KOPT-K1 (cell line): ENCODE measurements at regions not wholly inside any gene's neighbourhood (a gene's known extent, or its start where the extent isn't known, plus 50 kb on each side); places are given as distances from the start of the nearest gene placed in this dataset.
"Not testable (repeated sequence)": the region's sequence is repeated elsewhere in the genome, so short reads cannot be mapped to it uniquely, and the experiment has no call there.

ENCODE experiments used
- H3K27ac ChIP-seq: fragments of 200-600 bp; sonication (generic); 2 replicates; pipeline ENCODE4 v1.5.1; 2016; ENCODE audit warnings: antibody characterized with exemption, mild to moderate bottlenecking, low read depth, low read length; ENCODE audit not compliant: poor library complexity, severe bottlenecking
- H3K36me3 ChIP-seq: fragments of 200-600 bp; sonication (generic); 2 replicates; pipeline ENCODE4 v1.5.1; 2017; ENCODE audit warnings: antibody characterized with exemption, mild to moderate bottlenecking, low read length, moderate library complexity; ENCODE audit not compliant: insufficient read depth
- H3K9me3 ChIP-seq: fragments of 200-600 bp; sonication (generic); 2 replicates; pipeline ENCODE4 v1.5.1; 2017; ENCODE audit warnings: antibody characterized with exemption, low read length, mild to moderate bottlenecking; ENCODE audit not compliant: insufficient read depth, poor library complexity, severe bottlenecking

DNA sequence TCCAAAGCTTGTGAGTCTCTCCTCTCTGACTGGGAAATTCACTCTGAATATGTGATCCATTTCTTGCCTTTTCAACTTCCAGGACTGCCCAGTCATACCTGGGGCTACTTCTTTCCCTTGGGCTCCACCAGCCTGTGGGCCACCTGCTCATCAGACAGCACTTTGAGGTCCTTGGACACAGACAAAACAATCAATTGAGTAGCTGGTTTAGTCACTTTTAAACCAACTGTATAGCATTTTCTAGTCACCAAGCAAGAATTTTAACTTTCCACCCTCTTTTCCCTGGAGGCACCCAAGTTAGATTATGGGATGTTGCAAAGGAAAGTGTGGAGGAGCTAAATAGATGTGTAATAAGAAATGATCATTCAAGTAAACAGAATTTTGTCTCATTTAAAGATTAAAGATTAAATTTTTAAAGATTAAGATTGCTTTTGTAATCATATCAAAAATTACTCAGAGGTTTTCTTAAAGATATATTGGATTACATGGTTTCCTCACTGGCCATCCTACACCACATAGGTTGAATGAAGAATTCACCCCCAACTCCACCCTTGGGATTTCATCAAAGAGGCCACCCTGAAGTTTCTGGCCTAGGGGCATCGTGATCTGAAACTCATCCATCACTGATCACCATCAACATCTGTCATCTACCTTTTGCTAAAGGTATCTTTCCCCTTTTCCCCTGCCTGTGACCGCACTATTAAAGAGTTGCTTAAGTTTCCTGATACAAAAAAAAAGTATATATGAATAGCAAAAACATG, 219.2 kb upstream of the NR5A2 start:
- Histone ChIP-seq H3K27ac (no peak overlapping the region), H3K9me3 (no peaks in the 10 kb centered on the region), H3K36me3 (no peaks in the 10 kb centered on the region)

DNA sequence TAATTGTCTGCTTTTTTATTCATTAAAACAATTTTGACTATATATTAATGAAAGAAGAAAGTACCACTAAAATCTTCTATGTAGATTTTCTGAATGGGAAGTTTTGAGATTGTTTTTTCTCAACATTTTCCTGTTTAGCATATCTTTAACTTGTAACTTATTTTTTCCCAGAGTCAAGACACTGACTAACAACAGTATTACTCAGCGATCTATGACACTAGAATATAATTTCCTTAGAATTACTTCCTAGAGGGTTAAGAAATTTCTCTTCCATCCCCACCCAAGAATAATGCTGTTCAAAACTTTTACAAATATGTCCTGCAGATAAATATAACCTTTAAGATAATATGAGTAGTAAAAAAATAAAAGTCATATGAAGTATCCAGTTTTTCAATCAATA, 218.2 kb upstream of the NR5A2 start:
- H3K36me3 ChIP-seq = no peaks in the 10 kb centered on the region
- no peaks in the 10 kb centered on the region for H3K9me3 ChIP-seq
- H3K27ac ChIP-seq = no peak overlapping the region

DNA sequence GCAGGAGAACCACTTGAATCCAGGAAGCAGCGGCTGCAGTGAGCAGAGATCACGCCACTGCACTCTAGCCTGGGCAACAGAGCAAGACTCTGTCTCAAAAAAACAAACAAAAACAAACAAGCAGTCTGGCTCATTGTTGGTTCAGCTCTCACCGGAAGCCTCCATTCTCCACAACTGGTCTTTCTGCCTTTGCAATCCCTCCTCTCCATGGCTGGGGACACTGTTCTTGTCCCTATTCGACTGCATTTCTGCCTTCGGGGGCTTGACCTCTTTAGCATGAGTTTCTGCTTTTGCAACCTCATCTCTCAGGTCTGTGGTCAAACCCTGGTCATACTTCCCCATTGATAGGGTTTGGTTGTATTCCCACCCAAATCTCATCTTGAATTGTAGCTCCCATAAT, 216.3 kb upstream of the NR5A2 start:
- no peaks in the 10 kb centered on the region for H3K9me3 ChIP-seq
- H3K36me3 ChIP-seq = no peaks in the 10 kb centered on the region
- no peak overlapping the region for H3K27ac ChIP-seq

DNA sequence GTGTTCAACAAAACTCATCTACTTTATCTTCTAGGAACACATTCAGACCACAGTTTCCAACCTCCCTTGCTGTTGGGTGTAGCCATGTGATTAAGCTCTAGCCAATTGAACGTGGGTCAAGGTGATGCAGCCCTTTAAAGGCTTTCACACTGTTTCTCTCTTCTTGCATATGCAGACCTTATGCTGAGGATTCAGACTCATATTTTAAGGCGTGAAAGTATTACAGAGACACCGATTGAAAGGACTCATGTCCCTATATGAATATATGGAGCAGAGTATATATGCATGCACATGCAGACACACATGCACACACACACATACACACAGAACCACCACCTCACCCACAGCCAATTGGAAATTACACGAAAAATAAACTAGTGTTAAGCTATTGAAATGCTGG, 214.3 kb upstream of the NR5A2 start:
- Histone ChIP-seq H3K27ac (no peak overlapping the region), H3K9me3 (no peaks in the 10 kb centered on the region), H3K36me3 (no peaks in the 10 kb centered on the region)

DNA sequence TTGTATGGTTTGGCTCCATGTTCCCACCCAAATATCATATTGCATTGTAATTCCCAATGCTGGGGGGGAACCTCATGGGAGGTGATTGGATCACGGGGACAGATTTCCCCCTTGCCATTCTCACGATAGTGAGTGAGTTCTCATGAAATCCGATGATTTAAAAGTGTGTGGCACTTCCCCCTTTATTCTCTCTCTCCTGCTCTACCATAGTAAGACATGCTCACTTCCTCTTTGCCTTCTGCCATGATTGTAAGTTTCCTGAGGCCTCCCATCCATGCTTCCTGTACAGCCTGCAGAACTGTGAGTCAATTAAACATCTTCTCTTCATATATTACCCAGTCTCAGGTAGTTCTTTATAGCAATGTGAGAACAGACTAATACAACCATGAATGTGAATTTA, 211.6 kb upstream of the NR5A2 start:
- H3K27ac ChIP-seq = no peak overlapping the region
- H3K9me3 ChIP-seq = no peaks in the 10 kb centered on the region
- no peaks in the 10 kb centered on the region for H3K36me3 ChIP-seq

DNA sequence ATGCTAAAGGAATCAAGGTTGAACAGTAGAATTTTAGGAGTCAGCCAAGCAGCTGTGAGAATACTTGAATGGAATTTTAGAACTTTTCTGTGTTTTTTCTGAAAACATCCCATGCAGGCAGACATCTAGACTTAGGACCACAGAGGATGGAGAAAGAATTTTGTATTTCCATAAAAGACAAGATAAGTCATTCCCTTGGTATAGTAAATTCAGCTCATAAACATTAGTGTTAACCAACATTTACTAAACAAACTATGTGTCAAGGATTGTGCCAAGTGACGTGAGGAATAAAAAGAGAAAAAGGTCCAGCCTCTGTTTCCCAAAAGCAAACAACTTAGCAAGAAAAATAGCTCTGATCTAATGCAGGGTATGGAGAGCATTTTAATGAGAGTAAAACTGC, 210.2 kb upstream of the NR5A2 start:
- Histone ChIP-seq H3K36me3 (no peaks in the 10 kb centered on the region), H3K27ac (no peak overlapping the region), H3K9me3 (no peaks in the 10 kb centered on the region)

DNA sequence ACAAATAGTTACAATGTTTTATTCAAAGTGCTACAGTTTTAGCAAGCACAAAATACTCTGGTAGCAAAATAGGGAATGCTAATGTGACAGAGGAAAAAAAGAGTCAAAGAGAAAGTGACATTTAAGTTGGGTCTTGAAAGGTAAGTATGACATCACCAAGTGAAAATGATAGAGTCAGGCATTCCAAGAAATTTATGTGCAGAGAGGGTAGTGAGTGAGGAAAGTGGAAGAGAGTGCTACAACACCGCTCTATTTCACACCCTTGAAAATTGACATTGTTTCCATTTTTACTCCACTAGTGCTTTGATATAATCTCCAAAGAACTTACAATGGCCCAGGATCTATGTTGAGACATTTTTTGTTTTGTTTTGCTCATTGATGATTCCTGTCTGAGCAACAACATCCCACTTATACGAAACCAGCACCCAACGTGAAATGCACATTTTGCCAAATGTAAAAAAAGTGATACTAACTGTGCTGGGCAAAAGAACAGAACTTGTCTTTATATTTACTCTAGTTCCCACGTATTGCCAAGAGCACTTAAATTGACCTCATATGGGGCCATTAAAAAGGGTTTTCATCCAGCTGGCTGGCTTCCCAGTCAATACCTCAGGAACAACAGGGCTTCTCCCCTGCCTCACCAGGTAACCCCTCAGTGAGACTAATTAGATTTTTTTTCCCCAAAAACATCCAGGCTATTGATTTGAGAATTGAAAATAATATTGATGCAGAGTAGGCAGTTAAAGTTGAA, 206.3 kb upstream of the NR5A2 start:
- Histone ChIP-seq H3K9me3 (peaks cover 9% of the 10 kb centered on the region), H3K36me3 (no peaks in the 10 kb centered on the region), H3K27ac (no peak overlapping the region)

DNA sequence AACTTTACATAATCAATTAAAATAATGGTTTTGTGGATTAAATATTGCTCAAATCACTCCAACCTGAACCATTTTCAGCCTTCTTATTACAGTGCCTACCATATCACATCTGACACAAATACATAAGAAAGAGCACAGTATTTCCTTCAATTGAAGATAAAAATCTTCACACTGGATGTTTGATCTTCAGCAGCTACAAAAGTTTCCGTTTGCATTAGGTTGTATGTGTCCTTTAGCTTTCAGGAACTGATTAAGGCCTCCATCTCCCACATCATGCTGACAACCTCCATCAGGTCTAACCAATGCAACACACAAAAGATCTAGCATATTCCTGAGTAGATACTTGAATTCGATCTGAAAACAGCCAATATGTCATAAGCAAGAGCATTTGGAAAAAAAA, 195.1 kb upstream of the NR5A2 start:
- H3K27ac ChIP-seq = no peak overlapping the region
- H3K36me3 ChIP-seq = no peaks in the 10 kb centered on the region
- no peaks in the 10 kb centered on the region for H3K9me3 ChIP-seq

DNA sequence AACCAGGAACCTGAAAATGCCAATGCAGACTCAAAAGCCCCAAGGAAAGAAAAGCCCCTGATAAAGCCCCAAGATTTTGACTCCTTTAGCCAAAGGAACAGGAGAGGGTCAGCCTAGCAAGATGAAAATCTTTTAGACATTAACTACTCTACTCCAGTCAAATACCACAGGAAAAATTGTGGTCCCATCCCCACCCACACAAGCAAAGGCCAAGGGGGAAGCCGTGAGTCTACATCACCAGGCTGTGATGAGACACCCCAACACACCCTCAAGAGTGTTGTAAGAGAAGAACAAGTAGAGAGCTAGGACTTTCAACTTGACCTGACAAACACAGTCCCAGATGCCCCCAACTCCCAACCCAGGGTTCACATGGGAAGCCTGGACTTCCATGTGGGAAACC, 192.8 kb upstream of the NR5A2 start:
- H3K9me3 ChIP-seq = no peaks in the 10 kb centered on the region
- no peaks in the 10 kb centered on the region for H3K36me3 ChIP-seq
- H3K27ac ChIP-seq = no peak overlapping the region

DNA sequence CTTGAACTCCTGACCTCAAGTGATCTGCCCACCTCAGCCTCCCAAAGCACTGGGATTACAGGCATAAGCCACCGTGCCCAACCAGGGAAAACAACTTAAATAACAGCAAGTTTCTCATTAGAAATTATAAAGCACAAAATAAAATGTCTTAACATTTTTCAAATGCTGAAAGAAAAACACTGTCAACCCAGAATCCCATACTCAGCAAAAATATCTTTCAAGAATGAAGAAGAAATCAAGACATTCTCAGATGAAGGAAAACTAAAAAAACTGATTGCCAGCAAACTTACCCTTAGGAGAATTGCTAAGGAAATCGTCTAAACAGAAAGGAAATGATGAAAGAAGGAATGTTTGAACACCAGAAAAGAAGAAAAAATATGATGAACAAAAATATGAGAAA, 191.1 kb upstream of the NR5A2 start:
- H3K27ac ChIP-seq = no peak overlapping the region
- no peaks in the 10 kb centered on the region for H3K9me3 ChIP-seq
- no peaks in the 10 kb centered on the region for H3K36me3 ChIP-seq

DNA sequence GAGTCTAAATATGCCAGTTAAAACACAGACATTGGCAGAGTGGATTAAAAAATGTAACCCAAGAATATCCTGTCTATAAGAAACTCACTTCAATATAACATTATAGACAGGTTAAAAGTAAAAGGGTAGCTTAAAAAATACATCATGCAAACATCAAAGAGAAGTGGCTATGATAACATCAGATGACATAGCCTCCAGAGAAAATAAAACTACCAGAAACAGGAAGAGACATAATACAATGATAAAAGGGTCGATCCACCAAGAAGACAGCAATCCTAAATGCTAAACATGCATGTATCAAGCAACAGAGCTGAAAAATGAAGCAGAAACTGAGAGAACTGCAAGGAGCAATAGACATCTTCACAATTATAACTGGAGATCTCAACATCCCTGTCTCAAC, 190.2 kb upstream of the NR5A2 start:
- Histone ChIP-seq H3K27ac (no peak overlapping the region), H3K9me3 (no peaks in the 10 kb centered on the region), H3K36me3 (no peaks in the 10 kb centered on the region)

DNA sequence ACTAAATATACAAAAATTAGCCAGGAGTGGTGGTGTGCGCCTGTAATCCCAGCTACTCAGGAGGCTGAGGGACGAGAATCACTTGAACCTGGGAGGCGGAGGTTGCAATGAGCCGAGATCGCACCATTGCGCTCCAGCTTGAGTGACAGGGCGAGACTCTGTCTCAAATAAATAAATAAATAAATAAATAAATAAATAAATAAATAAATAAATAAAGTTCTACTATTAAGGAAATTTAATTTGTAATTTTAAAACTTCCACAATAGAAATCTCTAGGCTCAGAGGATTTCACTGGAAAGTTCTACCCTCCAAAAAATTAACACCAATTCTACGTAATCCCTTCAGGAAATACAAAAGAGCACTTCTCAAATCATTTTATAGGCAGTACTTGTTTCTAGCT, 187.9 kb upstream of the NR5A2 start:
- H3K36me3 ChIP-seq, H3K9me3 ChIP-seq: not testable (repeated sequence)

DNA sequence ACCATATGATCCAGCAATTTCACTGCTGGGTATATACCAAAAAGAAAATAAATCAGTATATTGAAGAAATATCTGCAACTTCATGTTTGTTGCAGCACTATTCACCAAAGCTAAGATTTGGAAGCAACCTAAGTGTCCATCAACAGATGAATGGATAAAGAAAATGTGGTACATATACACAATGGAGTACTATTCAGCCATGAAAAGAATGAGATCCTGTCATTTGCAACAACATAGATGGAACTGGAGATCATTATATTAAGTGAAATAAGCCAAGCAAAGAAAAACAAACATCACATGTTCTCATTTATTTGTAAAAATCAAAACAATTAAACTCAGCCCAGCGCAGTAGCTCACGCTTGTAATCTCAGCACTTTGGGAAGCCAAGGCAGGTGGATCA, 184.4 kb upstream of the NR5A2 start:
- H3K36me3 ChIP-seq, H3K27ac ChIP-seq, H3K9me3 ChIP-seq: not testable (repeated sequence)

More for the DNA sequence above, 187.9 kb upstream of the NR5A2 start:
- H3K27ac ChIP-seq = not testable (repeated sequence)

DNA sequence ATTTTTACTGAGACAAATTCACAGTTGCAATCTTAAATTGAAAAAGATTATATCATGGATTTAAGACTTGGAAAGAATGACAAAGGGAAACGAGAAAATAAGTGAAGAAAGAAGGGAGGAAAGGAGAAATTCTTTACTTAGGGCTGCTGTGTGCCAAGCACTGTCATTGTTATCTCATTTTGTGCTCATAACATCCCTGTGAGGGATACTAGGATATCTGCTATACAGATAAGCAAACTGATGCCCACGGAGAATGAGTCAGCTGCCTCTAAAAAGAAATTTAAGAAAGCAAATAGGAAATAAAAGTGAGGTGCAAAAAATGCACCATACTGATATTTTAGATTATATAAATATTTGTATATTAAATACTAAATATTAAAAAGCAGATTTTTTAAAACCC, 183.6 kb upstream of the NR5A2 start:
- Histone ChIP-seq H3K9me3 (no peaks in the 10 kb centered on the region), H3K36me3 (no peaks in the 10 kb centered on the region), H3K27ac (no peak overlapping the region)

DNA sequence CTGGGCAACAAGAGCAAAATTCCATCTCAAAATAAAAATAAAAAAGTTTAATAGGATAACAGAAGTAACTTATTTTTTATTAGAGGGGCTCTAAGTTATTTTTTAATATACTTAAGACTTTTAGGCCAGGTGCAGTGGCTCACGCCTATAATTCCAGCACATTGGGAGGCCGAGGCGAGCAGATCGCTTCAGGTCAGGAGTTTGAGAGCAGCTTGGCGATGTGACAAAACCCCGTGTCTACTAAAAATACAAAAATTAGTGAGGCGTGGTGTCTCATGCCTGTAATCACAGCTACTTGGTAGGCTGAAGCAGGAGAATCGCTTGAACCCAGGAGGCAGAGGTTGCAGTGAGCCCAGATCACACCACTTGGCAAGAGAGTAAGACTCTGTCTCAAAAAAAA, 180.5 kb upstream of the NR5A2 start:
- H3K36me3 ChIP-seq = no peaks in the 10 kb centered on the region
- no peaks in the 10 kb centered on the region for H3K9me3 ChIP-seq

More for the DNA sequence above, 180.5 kb upstream of the NR5A2 start:
- no peak overlapping the region for H3K27ac ChIP-seq
